ENCODE measurements at regions not wholly inside any gene's neighbourhood (a gene's known extent, or its start where the extent isn't known, plus 50 kb on each side); places are given as distances from the start of the nearest gene placed in this dataset.

DNA sequence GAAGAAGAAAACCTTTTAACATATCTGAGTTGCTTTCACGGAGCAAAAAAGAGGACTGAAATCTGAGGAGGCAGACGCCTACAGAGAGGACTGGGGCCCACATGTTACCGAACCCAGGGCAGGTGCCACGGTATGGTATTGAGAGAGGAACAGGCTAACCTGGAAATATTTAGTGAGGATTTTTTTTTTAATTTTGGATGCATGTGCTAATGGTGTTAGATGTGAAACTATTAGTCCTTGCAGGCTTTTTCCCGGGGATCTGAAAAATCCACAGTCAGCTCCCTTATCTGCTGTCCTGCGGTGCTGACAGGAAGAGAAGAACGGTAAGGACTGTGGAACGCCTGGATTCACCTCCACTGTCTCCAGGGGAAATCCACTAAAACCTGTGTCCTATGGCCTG lies 819.7 kb downstream of the TMEM121 start:
- TF ChIP-seq POLR2A (IDR thresholded peaks at IDR 0.05) (no peak), CTCF (IDR thresholded peaks at IDR 0.05) (no peak)
